Epithelial cell of proximal tubule (primary cell): ENCODE measurements at regions not wholly inside any gene's neighbourhood (a gene's known extent, or its start where the extent isn't known, plus 50 kb on each side); places are given as distances from the start of the nearest gene placed in this dataset.

Experiments used
- DNase-seq: peaks from one replicate; pipeline ENCODE4 v3.0.0-alpha.2; 2011; ENCODE audit warnings: low read depth
- H3K4me3 ChIP-seq: 2 replicates; pipeline ENCODE4 v1.5.1; 2011; ENCODE audit warnings: low read depth, mild to moderate bottlenecking, low read length
- CTCF ChIP-seq: conservative IDR thresholded peaks from 2 replicates; pipeline ENCODE4 v1.5.1; 2012; ENCODE audit warnings: low read depth, mild to moderate bottlenecking, low read length

- no peak for TF ChIP-seq CTCF
- H3K4me3 ChIP-seq = no peak overlapping the region
- DNase-seq = no peak
Observed at GRCh38 chr18:47720741-47721140, 209.7 kb downstream of the SMAD2 start.

GRCh38 chr18:47719096-47719780 is 211.2 kb downstream of the SMAD2 start:
- no peak for DNase-seq
- TF ChIP-seq CTCF = no peak
- no peak overlapping the region for H3K4me3 ChIP-seq

GRCh38 chr18:47718646-47719045 is 211.8 kb downstream of the SMAD2 start:
- H3K4me3 ChIP-seq = no peak overlapping the region
- TF ChIP-seq CTCF = no peak

GRCh38 chr18:47717257-47717656 is 213.2 kb downstream of the SMAD2 start:
- no peak for TF ChIP-seq CTCF
- no peak overlapping the region for H3K4me3 ChIP-seq
- no peak for DNase-seq

More at GRCh38 chr18:47718646-47719045, 211.8 kb downstream of the SMAD2 start:
- no peak for DNase-seq

- H3K4me3 ChIP-seq = no peak overlapping the region
- no peak for TF ChIP-seq CTCF
- DNase-seq = no peak
Observed at GRCh38 chr18:47716632-47717185, 213.8 kb downstream of the SMAD2 start.

- TF ChIP-seq CTCF = no peak
- DNase-seq = no peak
- no peak overlapping the region for H3K4me3 ChIP-seq
Observed at GRCh38 chr18:47710451-47710850, 220.0 kb downstream of the SMAD2 start.

GRCh38 chr18:47709556-47709955 is 220.9 kb downstream of the SMAD2 start:
- DNase-seq = no peak
- no peak for TF ChIP-seq CTCF
- no peak overlapping the region for H3K4me3 ChIP-seq
